D341Med (cell line): ENCODE measurements at regions not wholly inside any gene's neighbourhood (a gene's known extent, or its start where the extent isn't known, plus 50 kb on each side); places are given as distances from the start of the nearest gene placed in this dataset.

ENCODE experiments used
- DNase-seq: peaks from one replicate; pipeline ENCODE4 v3.0.0; 2012; ENCODE audit warnings: low spot score

DNA sequence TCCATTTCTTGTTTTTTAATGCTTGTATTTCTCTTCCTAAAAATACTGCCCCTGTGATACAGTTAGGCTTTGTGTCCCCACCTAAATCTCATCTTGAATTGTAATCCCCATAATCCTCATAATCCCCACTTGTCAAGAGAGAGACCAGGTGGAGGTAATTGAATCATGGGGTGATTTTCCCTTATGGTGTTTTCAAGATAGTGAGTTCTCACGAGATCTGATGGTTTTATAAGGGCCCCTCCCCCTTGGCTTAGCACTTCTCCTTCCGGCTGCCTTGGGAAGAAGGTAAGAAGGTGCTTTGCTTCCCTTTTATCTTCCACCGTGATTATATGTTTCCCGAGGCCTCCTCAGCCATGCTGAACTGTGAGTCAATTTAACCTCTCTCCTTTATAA lies 227.4 kb downstream of the MAN2A1 start:
- DNase-seq = no peak

DNA sequence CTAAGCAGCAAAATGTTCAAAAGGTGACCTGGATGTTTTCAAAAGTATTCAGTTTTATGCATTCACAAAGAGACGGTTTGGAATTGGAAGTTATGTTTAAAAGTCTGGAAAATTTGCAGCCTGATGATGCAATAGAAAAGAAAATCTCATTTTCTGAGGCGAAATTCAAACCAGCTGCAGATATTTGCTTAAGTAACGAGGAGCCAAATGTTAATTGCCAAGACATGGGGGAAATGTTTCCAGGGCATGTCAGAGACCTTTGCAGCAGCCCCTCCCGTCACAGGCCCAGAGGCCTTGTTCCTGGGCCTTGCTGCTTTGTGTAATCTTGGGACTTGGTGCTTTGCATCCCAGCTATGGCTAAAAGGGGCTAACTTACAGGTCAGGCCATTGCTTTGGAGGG lies 228.2 kb downstream of the MAN2A1 start:
- DNase-seq = no peak

DNA sequence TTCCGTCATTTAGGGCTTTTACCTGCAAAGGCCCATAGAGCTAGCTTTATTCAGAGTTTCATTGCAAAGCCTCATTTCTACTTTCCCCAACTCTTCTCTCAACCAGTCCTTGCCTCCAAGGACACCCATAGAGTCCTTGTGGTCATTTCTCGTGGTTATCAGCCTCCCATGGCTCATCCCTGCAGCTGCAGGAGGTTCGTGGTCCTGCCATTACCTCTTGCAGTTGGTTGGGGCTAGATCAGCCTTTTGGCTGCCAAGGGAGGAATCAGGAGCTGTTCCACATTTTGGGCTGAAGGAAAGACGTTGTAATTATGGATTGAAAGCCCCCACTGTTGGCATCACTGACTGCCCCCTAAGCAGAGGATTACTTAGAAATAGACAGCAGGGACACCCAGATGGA lies 231.0 kb downstream of the MAN2A1 start:
- DNase-seq = no peak

GRCh38 chr5:109921735-109922380 lies 232.1 kb downstream of the MAN2A1 start:
- DNase-seq = peak; percentile 50

DNA sequence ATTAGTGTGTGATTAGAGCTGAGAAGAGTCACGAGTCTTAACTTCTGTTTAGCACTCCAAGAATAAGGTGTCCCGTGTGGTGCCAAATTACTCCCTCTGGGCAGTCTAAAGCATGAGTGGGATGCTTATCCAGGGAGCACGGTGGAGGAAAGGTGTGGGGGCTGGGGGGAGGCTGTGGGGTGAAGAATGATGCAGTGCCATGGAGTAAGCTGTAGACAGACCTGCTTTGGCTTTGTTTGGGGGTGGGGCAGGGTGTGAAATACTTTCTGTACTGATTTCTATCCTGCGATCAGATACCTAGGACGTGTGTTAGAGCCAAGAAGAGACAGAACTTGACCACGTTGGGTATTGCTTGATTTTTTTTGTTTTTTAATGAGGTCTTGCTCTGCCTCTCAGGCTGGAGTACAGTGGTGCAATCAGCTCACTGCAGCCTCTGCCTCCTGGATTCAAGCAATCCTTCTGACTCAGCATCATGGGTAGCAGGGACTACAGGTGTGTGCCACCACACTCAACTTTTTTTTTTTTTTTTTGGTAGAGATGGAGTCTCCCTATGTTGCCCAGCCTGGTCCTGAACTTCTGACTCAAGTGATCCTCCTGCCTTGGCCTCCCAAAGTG lies 232.8 kb downstream of the MAN2A1 start:
- DNase-seq = peak; percentile 24

DNA sequence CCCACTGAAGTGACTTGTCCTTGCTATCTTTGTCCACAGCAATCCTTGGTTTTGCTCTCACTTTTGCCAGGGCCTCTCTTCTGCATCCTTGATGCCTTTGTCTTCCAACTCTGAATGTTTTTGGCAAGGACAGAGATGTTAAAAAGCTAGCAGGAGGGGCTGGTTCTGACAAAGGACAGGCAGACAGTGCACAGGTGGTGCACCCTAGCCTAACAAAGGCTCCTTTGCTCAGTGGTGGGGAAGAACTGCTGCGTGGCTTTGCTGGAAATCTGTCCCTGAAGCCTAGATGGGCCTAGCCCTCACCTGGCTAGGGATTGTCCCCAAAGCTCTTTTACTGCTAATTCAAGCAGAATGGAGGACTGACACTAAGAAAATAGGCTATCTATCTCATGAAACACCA lies 233.5 kb downstream of the MAN2A1 start:
- no peak for DNase-seq

DNA sequence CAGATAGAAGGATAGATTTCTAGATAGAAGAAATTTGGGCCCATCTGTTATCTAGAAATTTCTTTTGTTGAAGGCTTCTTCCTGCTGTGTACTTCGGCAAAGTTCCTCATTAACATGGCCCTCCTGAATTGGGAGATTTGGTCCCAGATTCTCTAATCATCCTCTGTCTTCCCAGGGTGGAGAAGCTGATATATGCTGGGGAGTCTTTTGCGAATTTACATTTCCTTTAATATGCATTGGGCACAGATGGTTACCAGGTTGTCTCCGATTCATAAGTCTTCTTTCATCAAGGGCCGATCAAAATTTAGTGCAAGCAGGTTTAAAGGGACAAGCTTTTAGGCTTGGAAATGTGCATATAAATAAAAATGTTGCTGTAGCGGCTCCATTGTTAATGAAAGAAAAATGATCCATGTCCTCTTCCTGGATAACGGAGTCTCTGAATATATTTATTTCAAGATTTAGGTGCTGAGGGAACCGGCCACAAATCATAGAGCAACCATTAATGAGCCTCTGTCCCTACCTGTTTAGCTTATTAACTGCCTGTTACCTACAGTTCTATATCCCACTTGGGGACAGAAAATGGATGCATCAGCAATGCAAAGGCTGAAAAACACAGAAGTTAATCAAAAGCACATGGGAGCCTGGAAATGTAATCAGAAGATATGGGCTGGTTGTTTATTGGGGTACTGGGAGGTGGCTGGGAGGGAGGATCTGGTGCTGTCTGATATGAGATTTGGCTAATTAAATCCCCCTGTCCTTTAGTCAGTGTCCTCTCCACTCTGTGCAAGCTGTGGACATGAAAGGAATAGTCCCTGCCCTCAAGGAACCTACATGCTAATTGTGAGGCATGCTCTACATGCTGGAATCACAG lies 234.7 kb downstream of the MAN2A1 start:
- no peak for DNase-seq

DNA sequence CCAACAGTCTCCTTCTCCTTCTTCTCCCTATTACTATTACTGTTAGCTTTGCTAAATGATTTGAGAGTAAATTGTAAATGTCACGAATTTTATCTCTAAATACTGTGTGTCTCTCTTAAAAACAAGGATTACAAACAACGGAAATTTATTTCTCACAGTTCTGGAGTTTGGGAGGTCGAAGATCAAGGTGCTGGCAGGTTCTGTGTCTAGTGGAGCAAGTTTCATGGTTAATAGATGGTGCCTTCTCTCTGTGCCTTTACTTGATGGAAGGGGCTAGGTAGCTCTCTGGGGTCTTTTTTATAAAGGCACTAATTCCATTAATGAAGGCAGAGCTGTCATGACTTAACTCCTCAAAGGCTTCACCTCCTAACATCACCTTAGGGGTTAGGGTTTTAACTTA lies 237.9 kb downstream of the MAN2A1 start:
- DNase-seq = no peak

DNA sequence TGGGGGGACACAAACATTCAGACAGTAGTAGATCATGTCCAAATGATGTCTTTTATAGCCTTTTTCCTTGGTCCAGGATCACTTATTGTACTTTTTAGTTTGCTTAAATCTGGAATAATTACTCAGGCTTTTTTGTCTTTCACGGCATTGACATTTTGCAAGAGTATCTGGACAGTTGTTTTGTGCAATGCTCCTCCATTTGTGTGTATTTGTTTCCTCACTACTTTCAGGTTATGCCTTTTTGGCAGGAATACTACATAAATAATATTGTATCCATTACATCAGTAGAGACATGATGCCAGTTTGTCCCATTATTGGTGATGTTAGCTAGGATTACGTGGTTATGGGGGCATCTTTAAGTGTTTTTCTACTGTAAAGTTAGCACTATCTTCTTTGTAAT lies 238.3 kb downstream of the MAN2A1 start:
- no peak for DNase-seq

- DNase-seq = no peak
These were observed 239.1 kb downstream of the MAN2A1 start for GRCh38 chr5:109928811-109929210.

DNA sequence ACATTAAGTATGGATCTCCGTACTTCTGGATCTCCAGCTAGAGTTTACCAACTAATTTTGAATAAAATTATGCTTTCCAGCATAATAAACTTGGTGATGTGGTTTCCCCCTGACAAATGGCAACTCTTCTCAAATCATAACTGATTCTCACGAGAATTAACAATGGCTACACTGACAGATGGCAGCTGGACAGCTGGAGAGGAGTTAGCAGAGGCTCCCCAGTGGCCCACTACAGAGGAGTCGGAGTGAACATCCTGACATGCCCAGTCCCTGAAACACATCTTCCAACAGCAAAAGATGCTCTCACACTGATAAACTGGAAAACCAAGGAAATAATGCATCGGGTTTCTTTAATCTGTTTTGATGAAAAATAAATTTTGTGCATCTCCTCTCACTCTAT lies 239.6 kb downstream of the MAN2A1 start:
- DNase-seq = no peak

- DNase-seq = no peak
These were observed 240.2 kb downstream of the MAN2A1 start for GRCh38 chr5:109929911-109930310.

DNA sequence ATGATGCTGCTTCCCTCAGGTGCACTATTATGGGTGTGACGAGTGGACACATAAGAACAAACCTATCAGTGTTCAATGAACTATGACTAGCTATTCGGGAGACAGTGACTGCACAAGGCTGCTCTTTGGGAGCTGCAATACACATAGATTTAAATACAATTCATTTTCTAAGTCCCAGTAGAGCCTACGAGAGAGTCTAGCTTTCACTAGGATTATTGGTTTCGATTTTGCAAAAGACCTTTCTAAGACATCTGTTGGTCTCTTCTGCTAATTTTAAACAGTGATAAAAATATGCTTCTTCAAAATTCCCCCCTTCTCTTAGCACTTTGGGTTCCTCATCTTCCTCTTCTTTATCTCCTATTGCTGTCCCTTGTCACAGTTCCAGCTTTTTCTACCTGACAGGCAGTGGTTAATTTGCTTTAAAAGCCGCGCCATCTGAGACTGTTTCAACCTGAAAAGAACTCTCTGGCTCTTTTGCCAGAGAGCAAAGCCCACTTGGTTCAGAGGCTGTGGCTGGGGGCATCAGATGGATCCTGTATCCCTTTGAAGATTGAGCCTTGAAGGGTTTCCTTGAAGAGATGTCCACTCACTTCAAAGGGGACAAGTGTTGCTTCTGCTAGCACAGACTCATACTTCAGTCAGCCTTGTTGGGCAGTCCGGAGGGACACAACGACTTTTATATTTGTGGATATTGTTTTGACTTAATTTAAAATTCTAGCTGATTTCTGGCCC lies 241.5 kb downstream of the MAN2A1 start:
- no peak for DNase-seq

DNA sequence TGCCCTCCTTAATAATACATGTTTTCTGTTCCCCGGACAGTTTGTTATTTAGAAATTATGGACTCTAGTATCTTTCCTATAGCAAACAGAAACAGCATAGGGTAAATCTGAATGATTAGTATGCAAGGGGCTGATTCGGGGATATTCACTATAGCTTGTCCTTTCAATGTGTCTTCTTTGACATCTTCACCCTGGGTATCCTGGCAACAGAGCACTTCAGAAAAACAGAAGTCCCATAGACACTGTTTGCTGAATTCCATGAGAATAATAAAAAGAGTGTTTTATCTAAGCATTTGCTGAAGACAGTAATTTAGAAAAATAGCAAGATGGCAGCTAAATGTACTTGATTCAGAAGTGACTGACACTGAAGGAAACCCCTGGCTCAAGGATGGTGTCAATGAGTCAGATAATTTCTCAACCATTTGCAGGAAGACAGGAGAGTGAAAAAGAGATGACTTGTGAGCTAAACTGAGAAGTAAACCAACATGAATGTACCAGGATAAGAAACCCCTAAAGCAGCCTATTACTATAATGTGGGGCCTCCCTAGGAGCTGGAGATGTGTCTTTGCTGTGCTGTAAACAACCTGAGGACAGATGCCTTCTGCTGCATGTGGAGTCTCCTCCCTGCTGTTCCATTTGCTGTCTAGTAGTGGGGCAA lies 246.2 kb downstream of the MAN2A1 start:
- no peak for DNase-seq

DNA sequence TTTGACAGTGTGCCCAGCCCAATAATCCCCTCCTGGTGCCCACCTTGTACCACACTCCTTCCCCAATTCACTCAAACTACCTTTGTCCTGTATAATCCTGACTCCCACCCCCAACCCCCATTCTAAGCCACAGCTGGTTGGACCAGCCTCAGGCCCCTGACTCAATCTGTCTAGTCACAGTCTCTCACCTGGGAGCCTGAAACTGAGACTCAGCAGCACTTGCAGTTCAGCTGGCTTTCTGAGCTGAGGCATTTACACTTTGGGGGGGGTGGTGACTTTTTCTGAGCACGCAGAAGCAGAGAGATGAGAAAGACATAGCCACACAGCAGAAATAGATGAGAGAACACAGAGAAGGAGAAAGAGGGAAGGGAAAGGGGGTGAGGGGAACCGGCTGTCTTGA lies 247.3 kb downstream of the MAN2A1 start:
- no peak for DNase-seq

DNA sequence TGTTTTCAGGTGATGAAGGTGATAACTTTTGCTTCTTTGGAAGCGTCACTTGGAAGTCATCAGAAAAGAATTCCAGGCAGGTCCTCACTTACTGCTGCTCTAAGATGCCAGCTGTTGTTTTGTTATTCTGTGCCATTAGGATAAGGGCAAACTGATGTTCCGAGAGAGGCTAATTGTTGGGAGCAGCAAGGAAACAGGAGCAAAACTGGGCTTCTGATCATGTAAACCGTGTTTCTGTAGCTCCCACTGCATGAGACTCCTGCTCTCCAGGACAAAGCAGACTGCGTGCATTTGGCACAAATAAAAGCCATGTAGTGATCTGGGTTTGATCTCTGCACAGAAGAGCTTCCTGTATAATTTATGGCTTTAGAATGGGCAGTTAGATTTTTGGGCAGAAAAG lies 248.2 kb downstream of the MAN2A1 start:
- DNase-seq = no peak

DNA sequence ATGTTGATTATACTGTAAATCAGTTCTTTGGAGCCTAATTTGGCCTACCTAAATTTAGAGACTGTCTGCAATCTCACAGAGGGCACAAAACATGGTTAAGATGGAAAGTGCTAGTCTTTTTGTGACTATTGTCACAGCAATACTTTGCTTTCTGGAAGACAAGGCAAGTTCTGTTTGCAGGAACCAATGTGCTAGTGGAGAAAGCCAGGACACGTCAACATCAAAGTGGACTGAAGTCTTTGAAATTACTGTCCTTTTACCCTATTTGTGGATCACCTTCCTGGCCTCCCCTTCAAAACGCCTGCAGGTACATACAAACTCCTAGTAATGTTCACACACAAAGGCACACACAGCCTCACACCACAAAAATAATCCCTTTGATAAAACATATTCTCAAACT lies 248.7 kb downstream of the MAN2A1 start:
- DNase-seq = no peak

DNA sequence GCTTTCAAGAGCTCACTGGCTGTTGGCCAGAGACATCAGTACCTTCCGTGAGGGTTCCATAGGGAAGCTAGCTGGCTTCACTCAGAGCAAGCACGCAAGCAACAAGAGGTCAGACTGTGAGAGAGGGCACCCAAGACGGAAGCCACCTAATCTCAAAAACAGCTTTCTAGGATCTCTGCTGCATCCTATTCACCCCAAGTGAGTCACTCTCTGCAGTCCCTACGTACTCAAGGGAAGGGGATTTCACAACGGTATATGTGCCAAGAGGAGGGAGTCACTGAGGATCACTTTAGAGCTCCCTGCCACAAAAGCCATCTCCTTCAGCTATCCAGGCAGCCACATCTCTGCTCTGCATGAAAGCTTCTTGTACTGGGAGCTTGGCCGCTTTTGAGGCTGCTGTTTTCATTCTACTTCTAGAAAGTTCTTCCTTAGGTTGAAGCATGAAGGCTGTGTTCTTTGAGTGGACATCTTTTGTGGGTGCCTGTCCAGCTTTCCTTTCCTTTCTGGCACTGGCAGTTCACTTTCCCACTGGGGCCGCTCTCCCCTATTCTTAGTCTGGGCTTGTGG lies 249.5 kb downstream of the MAN2A1 start:
- no peak for DNase-seq

- DNase-seq = no peak
These were observed 252.9 kb downstream of the MAN2A1 start for GRCh38 chr5:109942646-109943045.

GRCh38 chr5:109943701-109944235 lies 254.0 kb downstream of the MAN2A1 start:
- DNase-seq = no peak

- no peak for DNase-seq
These were observed 254.7 kb downstream of the MAN2A1 start for GRCh38 chr5:109944461-109944860.
